Gastroesophageal sphincter (tissue), 3 donors: ENCODE measurements at regions not wholly inside any gene's neighbourhood (a gene's known extent, or its start where the extent isn't known, plus 50 kb on each side); places are given as distances from the start of the nearest gene placed in this dataset.

Experiments
- CTCF ChIP-seq, 4 experiments: fragments of 200-600 bp in 2 of 4; fragments of 450-650 bp in 2 of 4; sonication (generic) in 1 of 4; IDR thresholded peaks; one replicate each; pipeline ENCODE4 v1.5.1; 2017 to 2019; ENCODE audit warnings: antibody characterized with exemption in 4 of 4, mild to moderate bottlenecking in 2 of 4, moderate library complexity in 2 of 4
- EP300 ChIP-seq: sonication (generic); formaldehyde crosslinking; IDR thresholded peaks from one replicate; pipeline ENCODE4 v1.6.1; 2017; ENCODE audit warnings: antibody characterized with exemption, mild to moderate bottlenecking
- POLR2A ChIP-seq, 2 donors: fragments of 450-650 bp; IDR thresholded peaks; one replicate each; pipeline ENCODE4 v1.6.1; 2017; ENCODE audit warnings: antibody characterized with exemption in 2 of 2, mild to moderate bottlenecking in 2 of 2, moderate library complexity in 1 of 2
- POLR2AphosphoS5 ChIP-seq: sonication (generic); formaldehyde crosslinking; IDR thresholded peaks from one replicate; pipeline ENCODE4 v1.6.1; 2017; ENCODE audit warnings: antibody characterized with exemption

- TF ChIP-seq CTCF (IDR thresholded peaks at IDR 0.05) (no peak), POLR2AphosphoS5 (no peak), POLR2A (IDR thresholded peaks at IDR 0.05) (no peak), EP300 (no peak)
These were observed 135.0 kb upstream of the SLC35B3 start for GRCh38 chr6:8570256-8570920.
